Keratinocyte (primary cell): ENCODE measurements at regions not wholly inside any gene's neighbourhood (a gene's known extent, or its start where the extent isn't known, plus 50 kb on each side); places are given as distances from the start of the nearest gene placed in this dataset.

Experiments used
- EZH2 ChIP-seq: IDR thresholded peaks from one replicate; pipeline ENCODE4 v1.6.1; 2012; ENCODE audit warnings: inconsistent platforms, mild to moderate bottlenecking, low read length, moderate library complexity
- TF ChIP-seq, protein P1 (sequence below), 3 experiments: IDR thresholded peaks in 1 of 3; conservative IDR thresholded peaks in 1 of 3; optimal IDR thresholded peaks in 1 of 3; 2 replicates in 2 of 3; 3 replicates in 1 of 3; pipeline versions ENCODE3 to v1.5.1; 2011; ENCODE audit warnings: low read length in 3 of 3, mild to moderate bottlenecking in 3 of 3, moderate library complexity in 2 of 3, control low read depth in 1 of 3, inconsistent platforms in 1 of 3; ENCODE audit not compliant: insufficient read depth in 2 of 3; ENCODE audit errors: extremely low read depth in 1 of 3

DNA sequence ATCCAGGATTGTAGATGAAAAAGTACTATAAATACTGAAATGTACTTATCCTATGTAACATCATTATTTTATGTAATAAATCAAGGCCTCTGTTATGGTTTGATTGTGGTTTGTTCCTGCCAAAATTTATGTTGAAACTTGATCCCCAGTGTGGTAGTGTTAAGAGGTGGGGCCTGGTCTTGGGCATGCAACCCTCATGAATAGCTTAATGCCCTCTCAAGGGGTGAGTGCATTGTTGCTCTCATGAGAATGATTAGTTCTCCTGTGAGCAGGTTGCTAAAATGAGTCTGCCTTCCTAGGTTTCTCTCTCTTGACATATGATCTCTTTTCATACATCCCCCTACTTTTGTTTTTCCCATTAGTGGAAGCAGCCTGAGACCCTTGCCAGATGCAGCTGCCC lies 915.4 kb downstream of the TSN start:
- TF ChIP-seq, protein P1, sequence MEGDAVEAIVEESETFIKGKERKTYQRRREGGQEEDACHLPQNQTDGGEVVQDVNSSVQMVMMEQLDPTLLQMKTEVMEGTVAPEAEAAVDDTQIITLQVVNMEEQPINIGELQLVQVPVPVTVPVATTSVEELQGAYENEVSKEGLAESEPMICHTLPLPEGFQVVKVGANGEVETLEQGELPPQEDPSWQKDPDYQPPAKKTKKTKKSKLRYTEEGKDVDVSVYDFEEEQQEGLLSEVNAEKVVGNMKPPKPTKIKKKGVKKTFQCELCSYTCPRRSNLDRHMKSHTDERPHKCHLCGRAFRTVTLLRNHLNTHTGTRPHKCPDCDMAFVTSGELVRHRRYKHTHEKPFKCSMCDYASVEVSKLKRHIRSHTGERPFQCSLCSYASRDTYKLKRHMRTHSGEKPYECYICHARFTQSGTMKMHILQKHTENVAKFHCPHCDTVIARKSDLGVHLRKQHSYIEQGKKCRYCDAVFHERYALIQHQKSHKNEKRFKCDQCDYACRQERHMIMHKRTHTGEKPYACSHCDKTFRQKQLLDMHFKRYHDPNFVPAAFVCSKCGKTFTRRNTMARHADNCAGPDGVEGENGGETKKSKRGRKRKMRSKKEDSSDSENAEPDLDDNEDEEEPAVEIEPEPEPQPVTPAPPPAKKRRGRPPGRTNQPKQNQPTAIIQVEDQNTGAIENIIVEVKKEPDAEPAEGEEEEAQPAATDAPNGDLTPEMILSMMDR (optimal IDR thresholded peaks at IDR 0.05 in 1 of 3, IDR thresholded peaks at IDR 0.05 in 1 of 3, conservative IDR thresholded peaks at IDR 0.05 in 1 of 3; ENCODE audit: extremely low read depth in 1 of 3, insufficient read depth in 2 of 3, low read length in 3 of 3): no peak
- TF ChIP-seq EZH2: no peak
